ENCODE measurements at regions not wholly inside any gene's neighbourhood (a gene's known extent, or its start where the extent isn't known, plus 50 kb on each side); places are given as distances from the start of the nearest gene placed in this dataset.

DNA sequence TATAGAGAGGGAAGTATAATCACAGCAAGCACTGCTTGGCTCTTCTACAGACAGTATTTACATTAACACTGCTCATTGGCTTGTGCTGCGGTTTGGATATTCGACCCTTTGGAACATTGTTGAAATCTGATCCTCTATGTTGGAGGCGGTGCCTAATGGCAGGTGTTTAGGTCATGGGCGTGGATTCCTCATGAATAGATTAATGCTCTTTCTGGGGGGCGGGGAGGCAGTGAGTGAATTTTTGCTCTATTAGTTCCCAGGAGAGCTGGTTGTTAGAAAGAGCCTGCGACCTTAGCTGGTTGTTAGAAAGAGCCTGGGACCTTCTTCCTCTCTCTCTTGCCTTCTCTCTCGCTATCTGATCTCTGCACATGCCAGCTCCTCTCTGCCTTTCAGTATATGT, 77.3 kb upstream of the SVIL start:
- H3K9me3 ChIP-seq (replicated peaks; ENCODE audit: control insufficient read depth, insufficient read depth, low read length): no peaks in the 10 kb centered on the region
- no peak overlapping the region for H3K4me2 ChIP-seq (ENCODE audit: insufficient read depth, low read length)
- no TSS peak for BruUV-seq (replicated peaks)
- TF ChIP-seq EZH2 (IDR thresholded peaks at IDR 0.05; ENCODE audit: borderline replicate concordance, low read depth, low read length, severe bottlenecking): no peak
- TF ChIP-seq MYC (IDR thresholded peaks at IDR 0.05; ENCODE audit: low read depth, low read length): no peak
- TF ChIP-seq POLR2A (IDR thresholded peaks at IDR 0.05; ENCODE audit: low read depth, low read length): no peak
- no peak for TF ChIP-seq JUN (IDR thresholded peaks at IDR 0.05; ENCODE audit: borderline replicate concordance, insufficient read depth, insufficient read length, low read depth)
- no peak for TF ChIP-seq FOS (IDR thresholded peaks at IDR 0.05; ENCODE audit: borderline replicate concordance, insufficient read depth, low read length)
- TF ChIP-seq, protein P1, sequence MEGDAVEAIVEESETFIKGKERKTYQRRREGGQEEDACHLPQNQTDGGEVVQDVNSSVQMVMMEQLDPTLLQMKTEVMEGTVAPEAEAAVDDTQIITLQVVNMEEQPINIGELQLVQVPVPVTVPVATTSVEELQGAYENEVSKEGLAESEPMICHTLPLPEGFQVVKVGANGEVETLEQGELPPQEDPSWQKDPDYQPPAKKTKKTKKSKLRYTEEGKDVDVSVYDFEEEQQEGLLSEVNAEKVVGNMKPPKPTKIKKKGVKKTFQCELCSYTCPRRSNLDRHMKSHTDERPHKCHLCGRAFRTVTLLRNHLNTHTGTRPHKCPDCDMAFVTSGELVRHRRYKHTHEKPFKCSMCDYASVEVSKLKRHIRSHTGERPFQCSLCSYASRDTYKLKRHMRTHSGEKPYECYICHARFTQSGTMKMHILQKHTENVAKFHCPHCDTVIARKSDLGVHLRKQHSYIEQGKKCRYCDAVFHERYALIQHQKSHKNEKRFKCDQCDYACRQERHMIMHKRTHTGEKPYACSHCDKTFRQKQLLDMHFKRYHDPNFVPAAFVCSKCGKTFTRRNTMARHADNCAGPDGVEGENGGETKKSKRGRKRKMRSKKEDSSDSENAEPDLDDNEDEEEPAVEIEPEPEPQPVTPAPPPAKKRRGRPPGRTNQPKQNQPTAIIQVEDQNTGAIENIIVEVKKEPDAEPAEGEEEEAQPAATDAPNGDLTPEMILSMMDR (IDR thresholded peaks at IDR 0.05; ENCODE audit: extremely low read depth in 1 of 2, insufficient read depth in 1 of 2, low read depth in 1 of 2, low read length in 2 of 2): no peak
- TF ChIP-seq, protein P2, sequence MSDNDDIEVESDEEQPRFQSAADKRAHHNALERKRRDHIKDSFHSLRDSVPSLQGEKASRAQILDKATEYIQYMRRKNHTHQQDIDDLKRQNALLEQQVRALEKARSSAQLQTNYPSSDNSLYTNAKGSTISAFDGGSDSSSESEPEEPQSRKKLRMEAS (IDR thresholded peaks at IDR 0.05; ENCODE audit: insufficient read depth, insufficient read length): no peak
- no peak for TF ChIP-seq GATA2 (IDR thresholded peaks at IDR 0.05; ENCODE audit: insufficient read depth, insufficient read length, low read depth, low read length)
- no peak for TF ChIP-seq POLR2AphosphoS5 (IDR thresholded peaks at IDR 0.05; ENCODE audit: insufficient read depth, low read depth, low read length)
- no peak for DNase-seq (ENCODE audit: low read depth, low spot score)
- no peaks in the 10 kb centered on the region for H3K9me1 ChIP-seq (replicated peaks; ENCODE audit: control insufficient read depth, extremely low read depth, insufficient read depth, low read length)
- intact Hi-C loops (cut with micrococcal nuclease): no loop called here
- CTCF ChIA-PET: interaction anchor here (1.3 kb wide), 1 partner anchor 9 kb away, joined by 5 read pairs; no protein-coding TSS in a partner anchor
- POLR2A ChIA-PET: no interaction called here
- dilution Hi-C loops (cut with MboI; ENCODE audit: extremely low pct_ligation_motif_present, low sequenced_read_pairs): no loop called here
- no peak for FAIRE-seq
- no peak overlapping the region for H3K9ac ChIP-seq (replicated peaks; ENCODE audit: extremely low read depth, insufficient read depth, low read length)
- peaks cover 0 to 2% of the 10 kb centered on the region in 2 experiments for H3K36me3 ChIP-seq (ENCODE audit: control insufficient read depth in 2 of 2, extremely low read depth in 1 of 2, insufficient read depth in 2 of 2, low read length in 2 of 2)
- H3K79me2 ChIP-seq (ENCODE audit: control insufficient read depth, insufficient read depth, low read length): peaks cover 11% of the 10 kb centered on the region
- no peak overlapping the region for H2AFZ ChIP-seq (ENCODE audit: low read depth, low read length)
- H3K4me1 ChIP-seq (ENCODE audit: control insufficient read depth, extremely low read depth, insufficient read depth, low read length): peaks cover 10% of the 10 kb centered on the region
- no peaks in the 10 kb centered on the region for H4K20me1 ChIP-seq (replicated peaks; ENCODE audit: control insufficient read depth, extremely low read depth, insufficient read depth, low read length)
- no peak overlapping the region for H3K27ac ChIP-seq (ENCODE audit: insufficient read depth, low read depth, low read length)
- no peak overlapping the region for H3K4me3 ChIP-seq (replicated peaks in 1 of 3; ENCODE audit: insufficient read depth in 1 of 3, low read depth in 1 of 3, low read length in 3 of 3)
- H3K27me3 ChIP-seq (ENCODE audit: control insufficient read depth in 2 of 2, insufficient read depth in 2 of 2, low read length in 2 of 2): no peaks in the 10 kb centered on the region

Data from endothelial cell of umbilical vein (primary cell).